ENCODE measurements at regions not wholly inside any gene's neighbourhood (a gene's known extent, or its start where the extent isn't known, plus 50 kb on each side); places are given as distances from the start of the nearest gene placed in this dataset.

DNA sequence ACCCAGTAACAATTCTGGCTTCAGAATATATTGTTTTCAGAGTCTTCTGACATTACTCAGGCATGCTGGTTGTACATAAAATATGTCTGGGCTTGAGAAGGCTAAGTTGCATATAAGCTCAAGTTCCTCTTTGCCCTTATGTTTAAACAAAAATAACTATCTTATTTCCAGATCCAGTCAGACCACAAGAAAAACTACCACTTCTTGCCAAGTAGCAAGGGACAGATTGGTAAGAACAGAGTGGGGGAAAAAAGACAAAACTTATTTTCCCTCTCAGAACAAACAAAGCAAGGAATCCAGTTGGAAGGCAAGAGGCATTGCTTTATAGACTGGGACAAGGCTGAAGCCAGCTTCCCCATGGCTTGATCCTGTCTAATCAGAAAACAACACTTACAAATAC is 1036.7 kb upstream of the CELF4 start:
- TF ChIP-seq, protein P1, sequence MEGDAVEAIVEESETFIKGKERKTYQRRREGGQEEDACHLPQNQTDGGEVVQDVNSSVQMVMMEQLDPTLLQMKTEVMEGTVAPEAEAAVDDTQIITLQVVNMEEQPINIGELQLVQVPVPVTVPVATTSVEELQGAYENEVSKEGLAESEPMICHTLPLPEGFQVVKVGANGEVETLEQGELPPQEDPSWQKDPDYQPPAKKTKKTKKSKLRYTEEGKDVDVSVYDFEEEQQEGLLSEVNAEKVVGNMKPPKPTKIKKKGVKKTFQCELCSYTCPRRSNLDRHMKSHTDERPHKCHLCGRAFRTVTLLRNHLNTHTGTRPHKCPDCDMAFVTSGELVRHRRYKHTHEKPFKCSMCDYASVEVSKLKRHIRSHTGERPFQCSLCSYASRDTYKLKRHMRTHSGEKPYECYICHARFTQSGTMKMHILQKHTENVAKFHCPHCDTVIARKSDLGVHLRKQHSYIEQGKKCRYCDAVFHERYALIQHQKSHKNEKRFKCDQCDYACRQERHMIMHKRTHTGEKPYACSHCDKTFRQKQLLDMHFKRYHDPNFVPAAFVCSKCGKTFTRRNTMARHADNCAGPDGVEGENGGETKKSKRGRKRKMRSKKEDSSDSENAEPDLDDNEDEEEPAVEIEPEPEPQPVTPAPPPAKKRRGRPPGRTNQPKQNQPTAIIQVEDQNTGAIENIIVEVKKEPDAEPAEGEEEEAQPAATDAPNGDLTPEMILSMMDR (IDR thresholded peaks at IDR 0.05): no peak
- no peak for TF ChIP-seq POLR2A (IDR thresholded peaks at IDR 0.05)

Data from testis (tissue), 2 donors.